ENCODE measurements at regions not wholly inside any gene's neighbourhood (a gene's known extent, or its start where the extent isn't known, plus 50 kb on each side); places are given as distances from the start of the nearest gene placed in this dataset.
A peak's percentile ranks its signal among the peaks of the same experiment; 100 is the strongest.

GRCh38 chr16:87229230-87230188 lies 87.7 kb downstream of the C16orf95 start:
- Mint-ChIP-seq H3K27ac (peak overlapping the region; percentile 12), H3K4me3 (no peak overlapping the region), H3K36me3 (no peaks in the 10 kb centered on the region), H3K9me3 (no peaks in the 10 kb centered on the region), H3K27me3 (peaks cover 14% of the 10 kb centered on the region), H3K4me1 (no peaks in the 10 kb centered on the region)
- CTCF ChIA-PET, result interaction anchor here (1.1 to 1.3 kb wide), 2 partner anchors 9 to 19 kb away, joined by 3 read pairs; no protein-coding TSS in a partner anchor
- DNase-seq, result no peak

DNA sequence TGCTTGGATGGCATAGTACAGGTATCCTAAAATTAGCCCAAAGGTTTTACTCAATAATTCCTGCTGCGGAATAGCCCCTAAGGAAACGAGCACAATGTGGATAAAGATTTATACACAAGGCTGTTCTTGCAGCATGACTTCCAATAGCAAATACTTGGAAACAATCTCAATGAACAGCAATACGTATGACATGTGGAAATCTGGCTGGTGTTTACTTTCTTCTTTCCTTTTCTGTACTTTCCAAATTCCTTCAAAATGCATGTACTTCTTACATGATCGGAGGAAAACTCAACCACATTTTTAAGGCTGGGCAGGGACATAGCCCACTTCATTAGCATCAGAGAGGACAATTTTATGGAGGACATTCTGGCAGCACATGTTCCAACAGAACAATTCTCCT lies 86.6 kb downstream of the C16orf95 start:
- no peak overlapping the region for H3K4me3 Mint-ChIP-seq
- H3K36me3 Mint-ChIP-seq, result no peaks in the 10 kb centered on the region
- no peaks in the 10 kb centered on the region for H3K9me3 Mint-ChIP-seq
- DNase-seq, result no peak
- CTCF ChIA-PET, result no interaction called here
- H3K27me3 Mint-ChIP-seq, result peaks cover 21% of the 10 kb centered on the region
- no peak overlapping the region for H3K27ac Mint-ChIP-seq
- H3K4me1 Mint-ChIP-seq, result peaks cover 3% of the 10 kb centered on the region

GRCh38 chr16:87231295-87231694 lies 85.9 kb downstream of the C16orf95 start:
- DNase-seq, result no peak
- H3K9me3 Mint-ChIP-seq, result no peaks in the 10 kb centered on the region
- H3K27ac Mint-ChIP-seq, result no peak overlapping the region
- CTCF ChIA-PET, result no interaction called here
- peaks cover 10% of the 10 kb centered on the region for H3K4me1 Mint-ChIP-seq
- H3K4me3 Mint-ChIP-seq, result no peak overlapping the region
- no peaks in the 10 kb centered on the region for H3K36me3 Mint-ChIP-seq
- H3K27me3 Mint-ChIP-seq, result peaks cover 28% of the 10 kb centered on the region

- no peaks in the 10 kb centered on the region for H3K9me3 Mint-ChIP-seq
- DNase-seq, result no peak
- CTCF ChIA-PET, result no interaction called here
- no peak overlapping the region for H3K27ac Mint-ChIP-seq
- peaks cover 34% of the 10 kb centered on the region for H3K27me3 Mint-ChIP-seq
- no peaks in the 10 kb centered on the region for H3K36me3 Mint-ChIP-seq
- H3K4me1 Mint-ChIP-seq, result peaks cover 15% of the 10 kb centered on the region
- H3K4me3 Mint-ChIP-seq, result no peak overlapping the region
Observed at GRCh38 chr16:87231911-87232310, 85.3 kb downstream of the C16orf95 start.

DNA sequence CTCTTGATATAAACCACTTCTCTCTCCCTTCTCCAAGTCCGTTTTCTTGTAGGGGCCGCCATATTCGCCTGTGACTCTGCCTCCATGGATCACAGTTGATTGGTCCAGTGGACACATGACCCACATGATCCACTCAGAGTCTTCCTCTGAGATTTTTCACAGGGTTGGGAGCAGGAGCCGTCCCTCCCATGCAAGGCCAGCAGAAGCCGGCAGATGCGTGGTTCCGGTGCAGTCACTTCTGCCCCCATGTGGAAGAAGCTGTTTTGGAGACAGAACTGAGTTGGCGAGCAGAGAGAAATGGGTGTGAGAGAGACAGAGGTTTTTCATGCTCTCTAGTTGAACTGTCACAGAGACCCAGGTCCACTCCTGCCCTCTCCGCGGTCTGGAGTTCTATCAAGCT lies 83.3 kb downstream of the C16orf95 start:
- H3K4me1 Mint-ChIP-seq, result peaks cover 18% of the 10 kb centered on the region
- CTCF ChIA-PET, result interaction anchor here (1.6 kb wide), 1 partner anchor 46 kb away, joined by 3 read pairs; no protein-coding TSS in a partner anchor
- no peaks in the 10 kb centered on the region for H3K9me3 Mint-ChIP-seq
- no peak overlapping the region for H3K27ac Mint-ChIP-seq
- DNase-seq, result no peak
- no peak overlapping the region for H3K4me3 Mint-ChIP-seq
- H3K27me3 Mint-ChIP-seq, result peaks cover 41% of the 10 kb centered on the region
- no peaks in the 10 kb centered on the region for H3K36me3 Mint-ChIP-seq

- H3K4me1 Mint-ChIP-seq, result peaks cover 18% of the 10 kb centered on the region
- DNase-seq, result no peak
- H3K27ac Mint-ChIP-seq, result no peak overlapping the region
- no peaks in the 10 kb centered on the region for H3K9me3 Mint-ChIP-seq
- H3K36me3 Mint-ChIP-seq, result no peaks in the 10 kb centered on the region
- CTCF ChIA-PET, result interaction anchor here (1.6 kb wide), 1 partner anchor 45 kb away, joined by 3 read pairs; no protein-coding TSS in a partner anchor
- H3K4me3 Mint-ChIP-seq, result no peak overlapping the region
- peaks cover 41% of the 10 kb centered on the region for H3K27me3 Mint-ChIP-seq
Observed at GRCh38 chr16:87234601-87235000, 82.6 kb downstream of the C16orf95 start.

GRCh38 chr16:87235810-87236515 lies 81.2 kb downstream of the C16orf95 start:
- Mint-ChIP-seq H3K27me3 (peaks cover 41% of the 10 kb centered on the region), H3K4me1 (peaks cover 18% of the 10 kb centered on the region), H3K27ac (no peak overlapping the region), H3K36me3 (no peaks in the 10 kb centered on the region), H3K4me3 (no peak overlapping the region), H3K9me3 (no peaks in the 10 kb centered on the region)
- DNase-seq, result peak; percentile 47
- CTCF ChIA-PET, result interaction anchor here (0.8 kb wide), 1 partner anchor 9 kb away, joined by 3 read pairs; no protein-coding TSS in a partner anchor

GRCh38 chr16:87236516-87237115 lies 80.6 kb downstream of the C16orf95 start:
- no peak for DNase-seq
- no peaks in the 10 kb centered on the region for H3K36me3 Mint-ChIP-seq
- CTCF ChIA-PET, result interaction anchor here (0.8 kb wide), 1 partner anchor 8 kb away, joined by 3 read pairs; no protein-coding TSS in a partner anchor
- peaks cover 18% of the 10 kb centered on the region for H3K4me1 Mint-ChIP-seq
- H3K9me3 Mint-ChIP-seq, result no peaks in the 10 kb centered on the region
- no peak overlapping the region for H3K4me3 Mint-ChIP-seq
- H3K27me3 Mint-ChIP-seq, result peaks cover 47% of the 10 kb centered on the region
- H3K27ac Mint-ChIP-seq, result no peak overlapping the region

GRCh38 chr16:87238361-87238715 lies 78.9 kb downstream of the C16orf95 start:
- DNase-seq, result no peak
- Mint-ChIP-seq H3K27ac (no peak overlapping the region), H3K36me3 (no peaks in the 10 kb centered on the region), H3K9me3 (no peaks in the 10 kb centered on the region), H3K4me3 (no peak overlapping the region), H3K4me1 (peaks cover 18% of the 10 kb centered on the region), H3K27me3 (peaks cover 46% of the 10 kb centered on the region)
- CTCF ChIA-PET, result no interaction called here

- Mint-ChIP-seq H3K4me3 (no peak overlapping the region), H3K27me3 (peaks cover 35% of the 10 kb centered on the region), H3K9me3 (no peaks in the 10 kb centered on the region), H3K4me1 (peaks cover 18% of the 10 kb centered on the region), H3K27ac (no peak overlapping the region), H3K36me3 (no peaks in the 10 kb centered on the region)
- no peak for DNase-seq
- CTCF ChIA-PET, result no interaction called here
Observed at GRCh38 chr16:87239545-87239944, 77.6 kb downstream of the C16orf95 start.

GRCh38 chr16:87240211-87241136 lies 76.7 kb downstream of the C16orf95 start:
- Mint-ChIP-seq H3K36me3 (no peaks in the 10 kb centered on the region), H3K27me3 (peaks cover 30% of the 10 kb centered on the region), H3K4me3 (no peak overlapping the region), H3K9me3 (no peaks in the 10 kb centered on the region), H3K4me1 (peaks cover 15% of the 10 kb centered on the region), H3K27ac (no peak overlapping the region)
- DNase-seq, result no peak
- CTCF ChIA-PET, result interaction anchor here (1.2 kb wide), 1 partner anchor 38 kb away, joined by 3 read pairs; no protein-coding TSS in a partner anchor

- Mint-ChIP-seq H3K36me3 (no peaks in the 10 kb centered on the region), H3K4me3 (no peak overlapping the region), H3K9me3 (no peaks in the 10 kb centered on the region), H3K27ac (no peak overlapping the region), H3K27me3 (peaks cover 23% of the 10 kb centered on the region), H3K4me1 (peaks cover 8% of the 10 kb centered on the region)
- CTCF ChIA-PET, result interaction anchor here (1.2 kb wide), 1 partner anchor 39 kb away, joined by 3 read pairs; no protein-coding TSS in a partner anchor
- no peak for DNase-seq
Observed at GRCh38 chr16:87241137-87241771, 75.9 kb downstream of the C16orf95 start.

- no peak for DNase-seq
- Mint-ChIP-seq H3K36me3 (no peaks in the 10 kb centered on the region), H3K9me3 (no peaks in the 10 kb centered on the region), H3K4me3 (no peak overlapping the region), H3K27ac (no peak overlapping the region), H3K27me3 (peaks cover 9% of the 10 kb centered on the region), H3K4me1 (peaks cover under 1% of the 10 kb centered on the region)
- CTCF ChIA-PET, result no interaction called here
Observed at GRCh38 chr16:87243478-87243877, 73.7 kb downstream of the C16orf95 start.
